ENCODE measurements at regions not wholly inside any gene's neighbourhood (a gene's known extent, or its start where the extent isn't known, plus 50 kb on each side); places are given as distances from the start of the nearest gene placed in this dataset.

- POLR2A ChIA-PET: no interaction called here
- H4K20me1 ChIP-seq (ENCODE audit: control insufficient read depth, insufficient read depth, low read length, poor library complexity, severe bottlenecking): no peaks in the 10 kb centered on the region
- TF ChIP-seq CTCF (IDR thresholded peaks at IDR 0.05): no peak
- no peak for TF ChIP-seq EZH2 (IDR thresholded peaks at IDR 0.05; ENCODE audit: borderline replicate concordance, insufficient read depth, low read depth, low read length, poor library complexity, severe bottlenecking)
- ATAC-seq (ENCODE audit: low read depth) (no peak), DNase-seq (no peak)
- no peak overlapping the region for H3K4me3 ChIP-seq (ENCODE audit: control extremely low read depth in 1 of 5, extremely low read depth in 1 of 5, insufficient read depth in 1 of 5, low read depth in 2 of 5, low read length in 4 of 5)
- Mint-ChIP-seq H3K27ac (no peak overlapping the region), H3K9me3 (ENCODE audit: insufficient read depth) (no peaks in the 10 kb centered on the region), H3K27me3 (no peaks in the 10 kb centered on the region), H3K4me3 (no peak overlapping the region), H3K4me1 (no peaks in the 10 kb centered on the region)
- no peaks in the 10 kb centered on the region for H3K4me1 ChIP-seq (ENCODE audit: control insufficient read depth in 2 of 2, insufficient read depth in 2 of 2, low read length in 2 of 2)
- H3K36me3 ChIP-seq (replicated peaks in 1 of 2; ENCODE audit: control extremely low read depth in 1 of 2, control insufficient read depth in 1 of 2, extremely low read depth in 1 of 2, insufficient read depth in 2 of 2, low read length in 1 of 2): no peaks in the 10 kb centered on the region
- no peak overlapping the region for H2AFZ ChIP-seq (ENCODE audit: insufficient read depth, low read depth, low read length, poor library complexity, severe bottlenecking)
- H3K4me2 ChIP-seq (replicated peaks; ENCODE audit: low read depth, low read length, poor library complexity, severe bottlenecking): no peak overlapping the region
- H3K9ac ChIP-seq (ENCODE audit: low read length): no peak overlapping the region
- no CpG with 5 or more reads among the region's 1 CpG for WGBS (ENCODE audit: insufficient coverage)
- H3K9me3 ChIP-seq (ENCODE audit: control extremely low read depth in 1 of 3, control insufficient read depth in 2 of 3, insufficient read depth in 1 of 3, low read length in 2 of 3): no peaks in the 10 kb centered on the region
- no peak overlapping the region for H3K27ac ChIP-seq (ENCODE audit: low read length in 2 of 2)
- CTCF ChIA-PET: no interaction called here
- intact Hi-C loops (cut with micrococcal nuclease): no loop called here
- H3K27me3 ChIP-seq (replicated peaks in 1 of 4; ENCODE audit: control extremely low read depth in 1 of 4, control insufficient read depth in 3 of 4, insufficient read depth in 4 of 4, low read length in 3 of 4): no peaks in the 10 kb centered on the region
- H3K79me2 ChIP-seq (ENCODE audit: control insufficient read depth, insufficient read depth, low read length): no peaks in the 10 kb centered on the region
These were observed 707.3 kb upstream of the IGFBP3 start for GRCh38 chr7:46628389-46628788.

- no peak overlapping the region for H3K27ac Mint-ChIP-seq
- no peaks in the 10 kb centered on the region for H3K9me3 Mint-ChIP-seq (ENCODE audit: insufficient read depth)
- Histone ChIP-seq H3K36me3 (replicated peaks in 1 of 2; ENCODE audit: control extremely low read depth in 1 of 2, control insufficient read depth in 1 of 2, extremely low read depth in 1 of 2, insufficient read depth in 2 of 2, low read length in 1 of 2) (no peaks in the 10 kb centered on the region), H3K4me2 (replicated peaks; ENCODE audit: low read depth, low read length, poor library complexity, severe bottlenecking) (no peak overlapping the region), H3K9me3 (ENCODE audit: control extremely low read depth in 1 of 3, control insufficient read depth in 2 of 3, insufficient read depth in 1 of 3, low read length in 2 of 3) (no peaks in the 10 kb centered on the region), H4K20me1 (ENCODE audit: control insufficient read depth, insufficient read depth, low read length, poor library complexity, severe bottlenecking) (no peaks in the 10 kb centered on the region), H3K27me3 (replicated peaks in 1 of 4; ENCODE audit: control extremely low read depth in 1 of 4, control insufficient read depth in 3 of 4, insufficient read depth in 4 of 4, low read length in 3 of 4) (no peaks in the 10 kb centered on the region), H3K4me1 (ENCODE audit: control insufficient read depth in 2 of 2, insufficient read depth in 2 of 2, low read length in 2 of 2) (no peaks in the 10 kb centered on the region), H3K9ac (ENCODE audit: low read length) (no peak overlapping the region), H3K27ac (ENCODE audit: low read length in 2 of 2) (no peak overlapping the region), H2AFZ (ENCODE audit: insufficient read depth, low read depth, low read length, poor library complexity, severe bottlenecking) (no peak overlapping the region), H3K79me2 (ENCODE audit: control insufficient read depth, insufficient read depth, low read length) (no peaks in the 10 kb centered on the region), H3K4me3 (ENCODE audit: control extremely low read depth in 1 of 5, extremely low read depth in 1 of 5, insufficient read depth in 1 of 5, low read depth in 2 of 5, low read length in 4 of 5) (no peak overlapping the region)
- TF ChIP-seq CTCF (IDR thresholded peaks at IDR 0.05): no peak
- no peak for TF ChIP-seq EZH2 (IDR thresholded peaks at IDR 0.05; ENCODE audit: borderline replicate concordance, insufficient read depth, low read depth, low read length, poor library complexity, severe bottlenecking)
- intact Hi-C loops (cut with micrococcal nuclease): no loop called here
- ChIA-PET CTCF (no interaction called here), POLR2A (no interaction called here)
- no peaks in the 10 kb centered on the region for H3K4me1 Mint-ChIP-seq
- no peaks in the 10 kb centered on the region for H3K27me3 Mint-ChIP-seq
- DNase-seq: no peak
- no peak for ATAC-seq (ENCODE audit: low read depth)
- WGBS (ENCODE audit: insufficient coverage): 100% methylated on average over 1 of the region's 5 CpGs
- H3K4me3 Mint-ChIP-seq: no peak overlapping the region
These were observed 705.7 kb upstream of the IGFBP3 start for GRCh38 chr7:46626691-46627310.
